ENCODE measurements at regions not wholly inside any gene's neighbourhood (a gene's known extent, or its start where the extent isn't known, plus 50 kb on each side); places are given as distances from the start of the nearest gene placed in this dataset.

- TF ChIP-seq ZNF331 (CRISPR knock-in tag; IDR thresholded peaks at IDR 0.05; ENCODE audit: low read depth) (no peak), STAT1 (IDR thresholded peaks at IDR 0.05; ENCODE audit: unreplicated experiment) (no peak), ZNF114 (CRISPR knock-in tag; IDR thresholded peaks at IDR 0.05) (no peak), EZH2 (IDR thresholded peaks at IDR 0.05; ENCODE audit: low read depth, unreplicated experiment) (no peak), ZNF462 (CRISPR knock-in tag; IDR thresholded peaks at IDR 0.05) (no peak), NANOG (IDR thresholded peaks at IDR 0.05; ENCODE audit: borderline replicate concordance) (no peak), CREB1 (CRISPR knock-in tag; IDR thresholded peaks at IDR 0.05; ENCODE audit: low read depth) (no peak)
- TF ChIP-seq, protein P1, sequence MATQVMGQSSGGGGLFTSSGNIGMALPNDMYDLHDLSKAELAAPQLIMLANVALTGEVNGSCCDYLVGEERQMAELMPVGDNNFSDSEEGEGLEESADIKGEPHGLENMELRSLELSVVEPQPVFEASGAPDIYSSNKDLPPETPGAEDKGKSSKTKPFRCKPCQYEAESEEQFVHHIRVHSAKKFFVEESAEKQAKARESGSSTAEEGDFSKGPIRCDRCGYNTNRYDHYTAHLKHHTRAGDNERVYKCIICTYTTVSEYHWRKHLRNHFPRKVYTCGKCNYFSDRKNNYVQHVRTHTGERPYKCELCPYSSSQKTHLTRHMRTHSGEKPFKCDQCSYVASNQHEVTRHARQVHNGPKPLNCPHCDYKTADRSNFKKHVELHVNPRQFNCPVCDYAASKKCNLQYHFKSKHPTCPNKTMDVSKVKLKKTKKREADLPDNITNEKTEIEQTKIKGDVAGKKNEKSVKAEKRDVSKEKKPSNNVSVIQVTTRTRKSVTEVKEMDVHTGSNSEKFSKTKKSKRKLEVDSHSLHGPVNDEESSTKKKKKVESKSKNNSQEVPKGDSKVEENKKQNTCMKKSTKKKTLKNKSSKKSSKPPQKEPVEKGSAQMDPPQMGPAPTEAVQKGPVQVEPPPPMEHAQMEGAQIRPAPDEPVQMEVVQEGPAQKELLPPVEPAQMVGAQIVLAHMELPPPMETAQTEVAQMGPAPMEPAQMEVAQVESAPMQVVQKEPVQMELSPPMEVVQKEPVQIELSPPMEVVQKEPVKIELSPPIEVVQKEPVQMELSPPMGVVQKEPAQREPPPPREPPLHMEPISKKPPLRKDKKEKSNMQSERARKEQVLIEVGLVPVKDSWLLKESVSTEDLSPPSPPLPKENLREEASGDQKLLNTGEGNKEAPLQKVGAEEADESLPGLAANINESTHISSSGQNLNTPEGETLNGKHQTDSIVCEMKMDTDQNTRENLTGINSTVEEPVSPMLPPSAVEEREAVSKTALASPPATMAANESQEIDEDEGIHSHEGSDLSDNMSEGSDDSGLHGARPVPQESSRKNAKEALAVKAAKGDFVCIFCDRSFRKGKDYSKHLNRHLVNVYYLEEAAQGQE (IDR thresholded peaks at IDR 0.05; ENCODE audit: unreplicated experiment) = no peak
- no peaks in the 10 kb centered on the region for H4K20me1 ChIP-seq (replicated peaks; ENCODE audit: insufficient read depth)
- Mint-ChIP-seq H3K27me3 (ENCODE audit: insufficient read depth, low read depth, poor library complexity) (no peaks in the 10 kb centered on the region), H3K9me3 (no peaks in the 10 kb centered on the region), H3K4me3 (no peak overlapping the region), H3K4me1 (no peaks in the 10 kb centered on the region), H3K27ac (no peak overlapping the region), H3K36me3 (ENCODE audit: low read depth) (no peaks in the 10 kb centered on the region)
- H3K79me2 ChIP-seq (replicated peaks; ENCODE audit: insufficient read depth) = no peaks in the 10 kb centered on the region
- ATAC-seq = no peak
- no peak overlapping the region for H3K4me2 ChIP-seq
- no peak overlapping the region for H3K27ac ChIP-seq (ENCODE audit: low read depth)
- DNase-seq (ENCODE audit: low spot score) = no peak
- H3K27me3 ChIP-seq (ENCODE audit: insufficient read depth) = no peaks in the 10 kb centered on the region
- H3K4me3 ChIP-seq = no peak overlapping the region
- H3K4me1 ChIP-seq (ENCODE audit: insufficient read depth) = no peaks in the 10 kb centered on the region
- H3K9me2 ChIP-seq (ENCODE audit: insufficient read depth) = no peaks in the 10 kb centered on the region
- no peaks in the 10 kb centered on the region for H3F3A ChIP-seq (replicated peaks; ENCODE audit: low read depth)
- H2AFZ ChIP-seq = no peak overlapping the region
- no peaks in the 10 kb centered on the region for H3K36me3 ChIP-seq (ENCODE audit: insufficient read depth)
Observed at GRCh38 chr5:72692651-72693442, 123.6 kb upstream of the TNPO1 start.
